ENCODE measurements at regions not wholly inside any gene's neighbourhood (a gene's known extent, or its start where the extent isn't known, plus 50 kb on each side); places are given as distances from the start of the nearest gene placed in this dataset.

- POLR2A ChIA-PET: no interaction called here
- Histone ChIP-seq H3K27ac (ENCODE audit: extremely low read depth, low read depth, low read length) (no peak overlapping the region), H3K4me1 (ENCODE audit: control insufficient read depth, insufficient read depth, low read length) (peaks cover 3% of the 10 kb centered on the region; the same call in 1 of the 2 replicates), H3K36me3 (ENCODE audit: control insufficient read depth in 2 of 2, insufficient read depth in 1 of 2, low read length in 2 of 2) (no peaks in the 10 kb centered on the region), H3K4me3 (ENCODE audit: low read depth, low read length) (no peak overlapping the region), H3K9me3 (ENCODE audit: control insufficient read depth, insufficient read depth, low read depth, low read length) (no peaks in the 10 kb centered on the region)
- CTCF ChIA-PET: no interaction called here
- TF ChIP-seq ZNF600 (tag by site-specific recombination; IDR thresholded peaks at IDR 0.05): no peak
- no peak for TF ChIP-seq ZNF785 (tag by site-specific recombination; IDR thresholded peaks at IDR 0.05)
- no peak for TF ChIP-seq ZNF266 (tag by site-specific recombination; IDR thresholded peaks at IDR 0.05; ENCODE audit: low read depth)
- TF ChIP-seq ZNF175 (tag by site-specific recombination; IDR thresholded peaks at IDR 0.05): no peak
- no peak for TF ChIP-seq PRDM4 (tag by site-specific recombination; IDR thresholded peaks at IDR 0.05)
- no peak for TF ChIP-seq ZNF433 (tag by site-specific recombination; IDR thresholded peaks at IDR 0.05; ENCODE audit: low read depth)
- TF ChIP-seq ZNF692 (tag by site-specific recombination; IDR thresholded peaks at IDR 0.05): no peak
- no peak for TF ChIP-seq KLF17 (tag by site-specific recombination; IDR thresholded peaks at IDR 0.05)
- TF ChIP-seq SCRT2 (tag by site-specific recombination; IDR thresholded peaks at IDR 0.05): no peak
- no peak for TF ChIP-seq ZBTB26 (tag by site-specific recombination; optimal IDR thresholded peaks at IDR 0.05)
- no peak for TF ChIP-seq ZNF10 (tag by site-specific recombination; IDR thresholded peaks at IDR 0.05)
- TF ChIP-seq ZNF169 (tag by site-specific recombination; IDR thresholded peaks at IDR 0.05): no peak
- no peak for TF ChIP-seq REPIN1 (tag by site-specific recombination; IDR thresholded peaks at IDR 0.05; ENCODE audit: low read depth)
- TF ChIP-seq HOXA7 (CRISPR knock-in tag; IDR thresholded peaks at IDR 0.05; ENCODE audit: borderline replicate concordance): no peak
- no peak for TF ChIP-seq ZSCAN4 (tag by site-specific recombination; IDR thresholded peaks at IDR 0.05)
- no peak for TF ChIP-seq SP7 (tag by site-specific recombination; IDR thresholded peaks at IDR 0.05)
- TF ChIP-seq GLIS1 (tag by site-specific recombination; IDR thresholded peaks at IDR 0.05): no peak
Observed at GRCh38 chr11:91869686-91870085, 354.9 kb upstream of the FAT3 start.

- H3K4me1 ChIP-seq (ENCODE audit: control insufficient read depth, insufficient read depth, low read length): no peaks in the 10 kb centered on the region; the same call in 1 of the 2 replicates
- no peak overlapping the region for H3K27ac ChIP-seq (ENCODE audit: extremely low read depth, low read depth, low read length)
- no peaks in the 10 kb centered on the region for H3K36me3 ChIP-seq (ENCODE audit: control insufficient read depth in 2 of 2, insufficient read depth in 1 of 2, low read length in 2 of 2)
- ChIA-PET CTCF (no interaction called here), POLR2A (no interaction called here)
- H3K4me3 ChIP-seq (ENCODE audit: low read depth, low read length): no peak overlapping the region
- no peaks in the 10 kb centered on the region for H3K9me3 ChIP-seq (ENCODE audit: control insufficient read depth, insufficient read depth, low read depth, low read length)
- no peak for TF ChIP-seq ZNF792 (tag by site-specific recombination; IDR thresholded peaks at IDR 0.05)
- no peak for TF ChIP-seq ZBTB17 (tag by site-specific recombination; IDR thresholded peaks at IDR 0.05)
- TF ChIP-seq ZBTB10 (tag by site-specific recombination; IDR thresholded peaks at IDR 0.05): no peak
- no peak for TF ChIP-seq ZNF398 (tag by site-specific recombination; IDR thresholded peaks at IDR 0.05)
- TF ChIP-seq ZNF19 (tag by site-specific recombination; IDR thresholded peaks at IDR 0.05; ENCODE audit: low read depth): no peak
- TF ChIP-seq CTCF (tag by site-specific recombination; IDR thresholded peaks at IDR 0.05): no peak
Observed at GRCh38 chr11:91866642-91867041, 358.0 kb upstream of the FAT3 start.
